ENCODE measurements at regions not wholly inside any gene's neighbourhood (a gene's known extent, or its start where the extent isn't known, plus 50 kb on each side); places are given as distances from the start of the nearest gene placed in this dataset.

DNA sequence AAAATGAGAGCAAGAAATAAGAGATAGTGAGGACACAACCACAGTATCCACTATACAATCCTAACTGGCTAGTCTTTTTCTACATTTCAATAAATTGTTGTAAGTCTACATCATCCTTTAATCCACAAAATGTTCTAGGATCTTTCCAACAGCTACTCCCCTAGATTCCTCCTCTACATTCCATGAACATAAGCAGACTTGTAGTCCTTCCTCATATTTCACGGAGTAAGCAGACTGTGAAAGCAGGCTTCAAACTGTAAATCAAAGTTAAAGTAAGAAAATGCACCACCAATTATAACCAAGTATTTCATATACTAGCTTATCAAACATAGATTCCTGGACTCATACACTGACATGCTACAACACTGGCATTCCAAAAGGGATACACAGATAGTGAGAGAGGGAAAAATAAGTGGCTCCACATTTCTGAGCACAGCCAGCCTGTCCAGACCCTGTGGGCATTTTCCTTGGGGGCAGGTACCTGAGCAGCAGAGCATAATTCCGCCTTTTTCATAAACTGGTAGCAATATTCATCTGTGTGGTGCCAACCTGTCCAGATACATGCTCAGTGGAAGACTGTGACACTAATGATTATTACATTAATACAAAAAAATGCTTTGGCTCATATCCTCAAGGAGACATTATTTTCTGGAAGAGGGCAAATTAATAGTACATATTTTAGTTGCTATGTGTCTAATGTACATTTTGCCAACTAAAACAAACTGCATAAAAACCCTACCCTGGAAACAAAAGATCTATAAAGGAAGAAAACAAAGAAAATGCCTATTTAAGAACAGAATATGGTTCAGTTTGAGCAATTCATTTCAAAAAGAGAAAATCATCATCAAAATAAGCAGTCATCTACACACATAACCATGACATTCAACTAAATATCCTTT lies 113.3 kb upstream of the FSCB start:
- ATAC-seq = no peak
- no peaks in the 10 kb centered on the region for H3K27me3 ChIP-seq
- no peaks in the 10 kb centered on the region for H3K4me1 ChIP-seq
- TF ChIP-seq, protein P1, sequence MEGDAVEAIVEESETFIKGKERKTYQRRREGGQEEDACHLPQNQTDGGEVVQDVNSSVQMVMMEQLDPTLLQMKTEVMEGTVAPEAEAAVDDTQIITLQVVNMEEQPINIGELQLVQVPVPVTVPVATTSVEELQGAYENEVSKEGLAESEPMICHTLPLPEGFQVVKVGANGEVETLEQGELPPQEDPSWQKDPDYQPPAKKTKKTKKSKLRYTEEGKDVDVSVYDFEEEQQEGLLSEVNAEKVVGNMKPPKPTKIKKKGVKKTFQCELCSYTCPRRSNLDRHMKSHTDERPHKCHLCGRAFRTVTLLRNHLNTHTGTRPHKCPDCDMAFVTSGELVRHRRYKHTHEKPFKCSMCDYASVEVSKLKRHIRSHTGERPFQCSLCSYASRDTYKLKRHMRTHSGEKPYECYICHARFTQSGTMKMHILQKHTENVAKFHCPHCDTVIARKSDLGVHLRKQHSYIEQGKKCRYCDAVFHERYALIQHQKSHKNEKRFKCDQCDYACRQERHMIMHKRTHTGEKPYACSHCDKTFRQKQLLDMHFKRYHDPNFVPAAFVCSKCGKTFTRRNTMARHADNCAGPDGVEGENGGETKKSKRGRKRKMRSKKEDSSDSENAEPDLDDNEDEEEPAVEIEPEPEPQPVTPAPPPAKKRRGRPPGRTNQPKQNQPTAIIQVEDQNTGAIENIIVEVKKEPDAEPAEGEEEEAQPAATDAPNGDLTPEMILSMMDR (IDR thresholded peaks at IDR 0.05) = no peak
- intact Hi-C loops (cut with DNase I) = no loop called here
- no peaks in the 10 kb centered on the region for H3K9me3 ChIP-seq
- no peak overlapping the region for H3K27ac ChIP-seq
- no peak overlapping the region for H3K4me3 ChIP-seq
- H3K36me3 ChIP-seq = no peaks in the 10 kb centered on the region
- no peak for DNase-seq

GRCh38 chr14:44616204-44616603 lies 109.1 kb upstream of the FSCB start:
- Histone ChIP-seq H3K36me3 (no peaks in the 10 kb centered on the region), H3K4me3 (no peak overlapping the region), H3K9me3 (no peaks in the 10 kb centered on the region), H3K4me1 (no peaks in the 10 kb centered on the region), H3K27ac (no peak overlapping the region), H3K27me3 (no peaks in the 10 kb centered on the region)
- DNase-seq (no peak), ATAC-seq (no peak)
- intact Hi-C loops (cut with DNase I) = no loop called here
- TF ChIP-seq, protein P1 (IDR thresholded peaks at IDR 0.05) = no peak

- Histone ChIP-seq H3K27ac (no peak overlapping the region), H3K9me3 (no peaks in the 10 kb centered on the region), H3K36me3 (no peaks in the 10 kb centered on the region), H3K27me3 (no peaks in the 10 kb centered on the region), H3K4me1 (no peaks in the 10 kb centered on the region), H3K4me3 (no peak overlapping the region)
- no peak for DNase-seq
- no peak for ATAC-seq
- TF ChIP-seq, protein P1 (IDR thresholded peaks at IDR 0.05) = no peak
- intact Hi-C loops (cut with DNase I) = no loop called here
These were observed 106.1 kb upstream of the FSCB start for GRCh38 chr14:44613061-44613712.

- DNase-seq (no peak), ATAC-seq (no peak)
- Histone ChIP-seq H3K4me1 (no peaks in the 10 kb centered on the region), H3K4me3 (no peak overlapping the region), H3K9me3 (no peaks in the 10 kb centered on the region), H3K27me3 (no peaks in the 10 kb centered on the region), H3K36me3 (no peaks in the 10 kb centered on the region), H3K27ac (no peak overlapping the region)
- TF ChIP-seq, protein P1 (IDR thresholded peaks at IDR 0.05) = no peak
- intact Hi-C loops (cut with DNase I) = no loop called here
These were observed 104.9 kb upstream of the FSCB start for GRCh38 chr14:44612002-44612401.

GRCh38 chr14:44609876-44610510 lies 102.9 kb upstream of the FSCB start:
- H3K4me1 ChIP-seq = no peaks in the 10 kb centered on the region
- no peak overlapping the region for H3K27ac ChIP-seq
- intact Hi-C loops (cut with DNase I) = no loop called here
- no peaks in the 10 kb centered on the region for H3K27me3 ChIP-seq
- H3K36me3 ChIP-seq = no peaks in the 10 kb centered on the region
- DNase-seq (no peak), ATAC-seq (no peak)
- no peaks in the 10 kb centered on the region for H3K9me3 ChIP-seq
- TF ChIP-seq, protein P1 (IDR thresholded peaks at IDR 0.05) = no peak
- no peak overlapping the region for H3K4me3 ChIP-seq
